GM19023 (cell line): ENCODE measurements at regions not wholly inside any gene's neighbourhood (a gene's known extent, or its start where the extent isn't known, plus 50 kb on each side); places are given as distances from the start of the nearest gene placed in this dataset.

Experiments used
- ATAC-seq: cut with Tn5 transposase; IDR thresholded peaks from one replicate; pipeline ENCODE4 v1.9.1; 2021; ENCODE audit warnings: mild to moderate bottlenecking, moderate library complexity; ENCODE audit not compliant: unreplicated experiment

DNA sequence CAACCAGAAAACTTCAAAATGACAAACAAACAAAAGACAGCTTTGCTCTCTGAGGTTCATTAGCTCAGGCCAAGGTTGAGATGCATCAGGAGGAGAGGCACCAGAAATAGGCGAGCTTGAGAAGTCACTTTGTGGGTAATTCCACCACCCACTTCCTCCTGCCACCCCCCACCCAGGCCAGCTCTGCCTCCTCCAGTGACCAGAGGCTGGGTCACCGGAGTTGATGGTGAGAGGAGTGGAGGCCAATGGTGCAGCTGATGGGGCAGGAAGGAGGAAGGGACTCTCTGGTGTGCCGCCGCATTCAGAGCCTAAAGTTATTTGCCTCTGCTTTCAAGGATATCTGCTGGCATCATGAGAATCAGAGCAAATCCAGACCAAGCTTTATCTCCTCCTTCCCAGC, 73.8 kb upstream of the ASTN2 start:
- ATAC-seq, result no peak

- peak; percentile 98 for ATAC-seq
These were observed 72.8 kb upstream of the ASTN2 start for GRCh38 chr9:117487555-117488175.

- ATAC-seq, result no peak
These were observed 71.6 kb upstream of the ASTN2 start for GRCh38 chr9:117486426-117486825.

- no peak for ATAC-seq
These were observed 70.3 kb upstream of the ASTN2 start for GRCh38 chr9:117485176-117485575.

DNA sequence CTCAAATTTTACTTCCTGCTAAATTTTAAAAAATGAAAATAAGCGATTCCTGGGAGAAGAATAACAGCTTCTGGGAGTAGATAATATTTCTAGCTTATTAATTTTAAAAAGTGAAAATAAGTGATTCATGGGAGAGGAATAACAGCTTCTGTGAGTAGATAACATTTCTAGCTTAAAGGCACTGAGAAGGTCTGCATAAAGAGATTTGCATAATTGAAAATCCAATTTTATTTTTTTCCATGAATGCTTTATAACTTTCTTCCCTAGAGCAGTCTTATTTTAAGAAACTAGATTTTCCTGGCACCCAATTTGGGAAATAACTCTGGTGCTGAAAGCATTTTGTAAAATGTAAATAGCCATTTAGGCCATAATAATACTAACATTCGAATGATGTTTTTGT, 65.9 kb upstream of the ASTN2 start:
- no peak for ATAC-seq

DNA sequence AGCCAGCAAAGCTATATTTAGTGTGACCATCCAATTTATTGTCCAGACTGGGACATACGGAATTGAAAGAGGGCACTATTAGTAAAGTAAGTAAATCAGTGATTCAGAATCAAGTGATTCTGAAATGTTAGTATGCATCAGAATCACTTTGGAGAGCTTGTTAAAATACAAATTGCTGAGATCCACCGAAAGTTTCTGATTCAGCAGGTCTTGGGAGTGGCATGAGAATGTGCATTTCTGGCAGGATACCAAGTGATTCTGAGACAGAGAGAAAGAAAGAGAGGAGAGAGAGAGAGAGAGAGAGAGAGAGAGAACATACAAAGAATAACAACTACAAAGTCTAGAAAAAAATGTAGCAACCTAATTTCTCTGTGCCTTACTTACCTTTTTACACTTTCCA, 65.4 kb upstream of the ASTN2 start:
- ATAC-seq, result no peak

DNA sequence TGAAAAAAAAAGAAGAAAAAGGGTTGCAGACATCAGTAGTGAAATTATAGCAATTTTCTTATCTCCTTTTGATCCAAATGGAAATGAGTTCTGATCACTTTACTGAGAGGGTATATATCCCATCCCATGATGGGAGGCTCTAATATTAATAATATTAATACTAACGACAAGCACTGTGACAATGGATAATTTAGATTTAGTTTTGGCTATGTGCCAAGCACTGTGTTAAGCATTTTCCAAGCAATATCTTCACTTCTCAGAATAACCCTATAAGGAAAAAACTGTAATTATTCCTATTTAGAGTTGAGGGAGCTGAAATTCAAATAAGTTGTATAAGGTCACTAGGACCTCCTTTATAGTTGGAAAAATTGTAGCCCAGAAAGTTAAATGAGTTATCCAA, 58.4 kb upstream of the ASTN2 start:
- ATAC-seq, result no peak

GRCh38 chr9:117470902-117471301, 56.0 kb upstream of the ASTN2 start:
- ATAC-seq, result no peak

DNA sequence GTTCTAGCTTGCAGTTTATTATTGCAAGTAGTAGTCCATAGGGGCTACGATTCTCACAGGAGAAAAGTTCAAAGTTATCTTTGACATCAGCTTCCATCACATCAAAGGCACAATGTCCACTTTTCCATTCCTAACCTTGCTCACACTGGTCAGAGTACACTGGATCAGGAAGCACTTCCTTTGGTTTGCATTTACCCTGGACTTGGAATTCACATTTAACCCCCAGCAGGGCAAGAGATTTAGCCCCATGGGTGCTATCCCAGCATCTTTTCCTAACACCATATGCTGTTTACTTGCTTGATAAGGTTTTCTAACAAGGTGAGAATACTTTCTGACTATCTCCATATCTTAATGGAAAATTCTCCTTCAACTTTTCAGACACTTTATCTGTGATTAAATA, 55.6 kb upstream of the ASTN2 start:
- no peak for ATAC-seq

DNA sequence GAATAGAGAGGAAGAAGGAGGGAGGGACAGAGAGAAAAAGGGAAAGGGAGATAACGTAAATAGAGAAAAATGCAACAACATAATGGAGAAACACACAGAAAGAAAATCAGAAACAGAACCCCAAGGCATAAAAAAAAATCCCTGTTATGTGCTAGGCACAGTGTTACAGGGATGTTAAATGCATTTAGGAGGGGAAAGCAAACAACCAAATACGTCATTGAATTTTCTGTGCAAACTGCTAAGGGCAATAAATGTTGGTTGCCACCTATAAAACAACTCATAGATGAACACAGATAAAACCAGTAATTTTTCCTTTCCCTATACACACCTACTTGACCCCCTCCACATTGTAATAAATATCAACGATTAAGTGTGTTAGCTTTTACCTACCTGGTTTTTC, 51.3 kb upstream of the ASTN2 start:
- ATAC-seq, result no peak

- ATAC-seq, result no peak
These were observed 50.8 kb upstream of the ASTN2 start for GRCh38 chr9:117465706-117466105.

DNA sequence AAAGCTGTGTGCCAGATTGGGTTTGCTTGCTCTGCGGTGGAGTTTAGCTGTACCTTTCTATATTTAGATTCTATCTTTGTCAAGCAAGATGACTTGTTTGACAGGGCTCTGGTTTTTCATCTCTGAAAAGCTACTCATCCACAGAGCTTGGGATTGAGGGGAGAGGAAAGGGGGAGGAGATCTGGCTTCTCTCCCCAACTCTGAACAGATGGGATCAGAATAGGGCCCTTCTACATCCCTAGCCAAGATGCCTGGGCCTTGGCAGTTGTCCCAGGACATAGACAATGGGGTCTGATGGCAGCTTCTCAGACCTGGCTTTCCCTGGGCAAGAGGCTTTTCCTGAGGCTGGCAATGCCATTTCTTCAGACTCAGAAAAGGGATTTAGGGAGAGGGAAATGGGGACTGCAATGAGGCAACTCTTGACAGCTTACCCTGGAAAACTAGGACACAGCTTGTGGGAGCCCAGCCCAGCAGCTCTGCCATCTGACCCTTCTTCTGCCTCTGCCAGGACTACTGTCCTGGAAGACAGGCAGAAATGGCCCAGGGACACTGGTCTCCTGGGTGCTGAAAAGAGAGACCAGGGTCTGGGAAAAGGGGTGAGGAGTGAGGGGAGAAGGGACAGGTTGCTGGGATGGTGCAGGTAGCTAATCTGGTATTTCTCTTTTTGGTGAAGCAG, 50.2 kb upstream of the ASTN2 start:
- no peak for ATAC-seq
